ENCODE measurements at regions not wholly inside any gene's neighbourhood (a gene's known extent, or its start where the extent isn't known, plus 50 kb on each side); places are given as distances from the start of the nearest gene placed in this dataset.

DNA sequence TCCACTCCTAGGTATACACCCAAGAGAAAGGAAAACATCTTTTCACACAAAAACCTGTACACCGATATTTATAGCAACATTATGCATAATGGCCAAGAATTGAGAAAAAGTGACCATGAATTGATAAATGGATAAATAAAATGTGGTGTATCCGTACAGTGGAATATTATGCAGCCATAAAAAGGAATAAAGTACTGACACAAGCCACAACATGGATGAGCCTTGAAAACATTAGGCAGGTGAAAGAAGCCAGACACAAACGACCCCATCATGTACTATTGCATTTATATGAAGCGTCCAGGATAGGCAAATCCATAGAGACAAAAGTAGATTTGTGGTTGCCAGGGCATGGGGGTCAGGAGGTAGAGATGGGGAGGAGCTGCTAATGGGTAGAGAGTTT is 64.2 kb upstream of the SLC6A6 start:
- no peak for DNase-seq

DNA sequence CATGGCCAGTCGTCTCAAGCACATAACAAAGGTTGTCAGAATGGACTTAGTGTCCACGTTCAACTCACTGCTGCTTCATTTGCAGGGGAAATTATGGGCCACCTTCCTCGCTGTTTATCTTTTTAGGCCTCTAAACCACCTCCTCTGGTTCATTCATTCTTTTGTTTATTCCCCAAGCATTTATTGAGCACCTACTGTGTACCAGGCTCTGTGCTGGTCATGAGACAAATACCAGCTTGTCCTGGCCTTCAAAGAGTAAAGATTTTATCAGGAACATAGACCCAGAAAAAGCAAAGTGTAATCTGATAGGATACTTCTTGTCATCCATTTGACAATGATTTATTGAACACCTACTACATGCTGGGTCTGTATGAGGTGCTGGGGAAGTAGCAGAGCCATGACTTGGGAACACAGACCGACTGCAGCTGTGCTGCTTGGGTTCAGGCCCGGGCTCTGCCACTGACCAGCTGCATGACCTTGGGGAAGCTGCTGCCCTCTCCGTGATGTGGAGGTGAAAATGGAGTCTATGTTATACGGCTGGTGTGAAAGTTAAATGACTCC is 63.4 kb upstream of the SLC6A6 start:
- no peak for DNase-seq

DNA sequence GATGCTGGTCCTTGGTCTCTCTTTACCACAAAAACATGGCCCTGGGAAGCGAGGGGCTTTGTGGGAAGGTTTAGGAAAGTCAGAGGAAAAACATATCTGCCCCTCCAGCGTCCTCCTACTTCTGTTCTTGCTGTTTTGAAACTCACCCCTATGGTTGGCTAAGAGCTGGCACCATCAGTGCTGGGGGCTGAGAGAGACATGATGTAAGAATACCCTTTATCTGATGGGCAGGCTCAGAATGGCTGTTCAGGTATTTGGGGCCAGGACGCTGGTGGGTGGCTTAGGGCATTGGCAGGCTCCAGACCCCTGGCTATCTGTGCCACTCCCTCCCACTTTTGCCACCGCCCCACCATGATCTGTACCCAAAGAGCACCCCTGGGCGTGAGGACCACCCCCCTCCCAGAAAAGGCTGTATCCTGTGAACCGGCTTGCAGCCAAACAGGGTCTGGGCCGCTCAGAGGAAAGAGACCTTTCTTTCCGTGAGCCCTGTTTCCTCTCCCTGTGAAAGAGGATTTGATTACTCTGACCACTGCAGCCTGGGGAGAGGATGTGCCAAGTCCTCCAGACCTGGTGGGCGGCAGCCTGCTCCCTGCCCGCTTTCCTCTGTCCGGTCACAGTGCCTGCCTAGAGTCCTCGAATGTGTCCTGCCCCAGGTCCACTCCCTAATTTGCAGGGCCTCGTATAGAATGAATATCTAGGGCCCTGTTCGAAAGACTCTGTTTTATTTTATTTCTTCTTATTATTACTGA is 61.3 kb upstream of the SLC6A6 start:
- DNase-seq: no peak

DNA sequence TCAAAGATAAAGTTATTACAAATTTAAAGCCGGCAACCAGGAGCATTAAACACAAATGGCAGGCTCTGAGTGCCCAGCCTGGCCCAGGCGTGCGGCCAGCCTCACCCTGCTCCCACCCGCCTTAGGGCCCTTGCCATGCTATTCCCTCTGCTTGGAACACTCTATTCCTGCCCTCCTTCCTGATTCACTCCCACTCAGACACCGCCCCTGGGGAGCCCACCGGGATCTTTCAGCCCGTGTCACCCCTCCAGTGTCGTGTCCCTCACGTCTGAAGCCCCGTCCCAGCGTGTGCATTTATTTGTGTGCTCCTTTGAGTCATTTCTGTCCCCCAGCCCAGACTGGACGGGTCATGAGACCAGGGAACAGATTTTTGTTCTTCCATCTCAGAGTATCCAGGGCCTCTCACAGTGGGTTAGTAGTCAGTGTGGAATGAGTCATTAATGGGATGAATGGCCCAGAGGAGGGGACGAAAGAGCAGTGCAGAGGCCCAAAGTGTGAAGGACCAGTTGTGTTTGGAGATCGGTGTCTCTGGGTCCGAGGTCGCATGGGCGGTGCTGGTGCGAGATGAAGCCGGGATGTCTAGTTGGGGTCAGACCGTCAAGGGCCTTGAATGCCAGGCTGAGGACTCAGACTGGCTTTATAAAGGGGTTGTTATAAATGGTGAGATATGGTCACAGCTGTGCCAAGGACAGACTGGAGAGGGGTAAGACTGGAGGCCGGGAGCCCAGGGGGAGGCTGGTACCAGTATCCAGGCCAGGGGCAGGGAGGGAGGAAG is 58.9 kb upstream of the SLC6A6 start:
- no peak for DNase-seq

DNA sequence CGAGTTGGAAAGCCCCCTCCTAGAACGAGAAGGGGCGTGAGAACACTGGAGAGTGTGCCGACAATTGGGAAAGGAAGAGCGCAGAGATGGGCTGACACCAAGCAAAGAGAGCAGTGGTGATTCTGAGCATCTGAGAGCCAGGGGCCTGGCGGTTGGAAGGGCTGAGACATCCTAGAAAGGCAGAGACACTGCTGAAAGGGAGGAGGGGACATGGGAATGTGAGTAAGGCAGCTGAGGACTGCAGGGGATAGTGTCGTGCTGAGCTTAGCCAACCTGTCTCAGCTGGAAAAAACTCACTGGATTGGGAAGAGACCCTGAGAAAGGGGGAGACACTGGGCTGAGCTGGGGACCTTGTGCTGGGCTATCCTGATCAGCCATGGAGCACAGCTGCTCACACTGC is 58.1 kb upstream of the SLC6A6 start:
- no peak for DNase-seq

DNA sequence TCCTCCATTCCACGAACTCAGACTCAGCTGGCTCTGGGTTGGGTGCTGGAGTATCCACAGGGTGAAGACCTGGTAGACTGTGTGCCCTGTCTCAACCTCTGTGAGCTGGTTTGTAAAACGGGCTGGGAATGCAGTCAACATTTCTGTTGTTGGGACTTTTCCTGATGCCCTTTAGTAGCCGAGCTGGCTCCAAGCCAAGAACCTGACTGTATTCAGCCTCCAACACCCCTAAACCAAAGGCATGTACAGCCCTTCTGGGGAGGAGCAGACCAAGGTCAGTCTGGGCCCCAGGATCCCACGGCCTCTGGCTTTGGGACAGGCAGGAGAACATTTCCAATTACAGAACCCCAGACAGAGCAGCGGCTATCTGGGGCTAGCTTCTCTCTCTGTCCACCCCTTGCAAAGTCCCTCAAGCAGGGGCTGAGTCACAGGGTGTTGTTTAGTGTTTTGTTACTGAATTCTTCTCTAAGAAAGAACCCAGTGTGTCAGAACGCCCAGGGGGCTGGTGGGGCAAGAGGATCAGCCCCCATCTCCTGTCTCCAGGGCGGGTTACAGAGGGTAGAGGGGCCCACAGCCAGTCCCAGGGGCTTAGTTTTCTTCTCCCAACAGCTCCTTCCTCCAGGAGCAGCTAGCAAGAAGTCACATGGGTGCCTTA is 56.8 kb upstream of the SLC6A6 start:
- DNase-seq: no peak

DNA sequence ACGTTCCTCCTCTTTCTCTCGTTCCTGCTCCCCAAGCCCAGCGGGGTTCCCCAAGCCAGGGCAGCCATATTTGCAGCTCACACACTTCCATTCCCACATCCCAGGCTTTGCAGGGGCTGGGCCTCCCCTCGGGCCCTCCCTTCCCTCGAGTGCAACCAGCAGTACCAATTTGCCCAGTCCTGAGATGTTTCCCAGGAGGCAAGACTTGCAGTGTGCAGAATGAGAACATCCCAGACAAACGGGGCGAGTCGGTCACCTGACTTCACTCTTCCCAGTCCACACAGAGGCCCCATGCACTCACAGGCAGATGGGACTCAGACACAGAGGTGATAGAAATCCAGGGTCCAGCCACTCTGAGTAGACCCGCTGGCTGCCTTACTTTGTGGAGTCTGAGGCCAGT is 56.2 kb upstream of the SLC6A6 start:
- no peak for DNase-seq

DNA sequence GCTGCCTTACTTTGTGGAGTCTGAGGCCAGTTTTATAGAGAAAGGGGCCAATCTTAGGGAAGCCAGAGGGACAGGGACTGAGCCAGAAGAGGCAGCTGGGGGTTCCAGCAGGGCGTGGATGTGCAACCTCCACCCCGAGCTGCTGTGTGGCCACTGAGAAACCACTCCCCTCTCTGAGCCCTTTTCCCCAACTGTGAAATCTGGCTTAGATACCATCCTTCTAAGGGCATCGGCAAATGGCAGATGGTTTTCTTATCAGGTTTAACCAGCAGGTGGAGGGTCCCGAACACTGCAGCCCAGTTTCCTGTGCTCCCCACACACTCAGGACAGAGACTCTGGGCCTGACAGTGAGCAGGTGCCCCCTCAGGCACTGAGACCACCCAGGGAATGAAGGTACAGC is 55.8 kb upstream of the SLC6A6 start:
- DNase-seq: no peak

DNA sequence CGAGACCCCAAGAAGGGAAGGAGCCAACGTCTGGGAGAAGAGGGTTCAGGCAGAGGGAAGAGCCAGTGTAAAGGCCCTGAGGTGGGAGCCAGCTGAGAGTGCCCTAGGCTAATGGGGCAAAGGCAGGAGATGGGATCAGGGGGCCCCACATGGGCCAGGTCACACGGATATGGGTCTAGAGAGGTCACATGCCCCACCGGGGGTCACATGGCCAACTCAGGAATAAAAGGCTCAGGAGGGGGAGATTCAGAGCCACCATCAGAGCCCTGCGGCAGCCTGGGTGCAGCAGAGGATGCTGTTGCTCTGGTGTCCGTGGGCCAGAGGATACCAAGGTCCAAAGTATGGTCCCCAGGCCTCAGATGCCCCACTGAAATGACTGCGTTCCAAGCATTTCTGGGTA is 55.3 kb upstream of the SLC6A6 start:
- DNase-seq: no peak

DNA sequence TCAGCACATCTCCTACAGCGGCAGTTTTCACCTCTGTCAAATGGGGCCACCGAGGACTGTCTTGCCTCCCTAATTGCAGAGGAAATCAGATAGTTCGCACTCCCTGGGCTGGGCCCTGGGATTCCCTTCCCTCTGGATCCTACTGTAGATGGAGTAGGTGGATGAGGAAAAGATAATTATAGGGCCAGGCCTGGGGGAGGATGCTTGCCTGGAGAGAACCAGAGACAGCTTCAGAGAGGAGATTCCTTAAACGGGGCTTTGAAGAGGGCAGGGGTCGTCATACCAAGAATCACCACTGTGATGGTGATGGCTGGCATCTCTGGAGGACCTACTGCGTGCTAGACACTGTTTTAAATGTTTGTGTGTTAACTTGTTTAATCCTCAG is 50.8 kb upstream of the SLC6A6 start:
- no peak for DNase-seq

DNA sequence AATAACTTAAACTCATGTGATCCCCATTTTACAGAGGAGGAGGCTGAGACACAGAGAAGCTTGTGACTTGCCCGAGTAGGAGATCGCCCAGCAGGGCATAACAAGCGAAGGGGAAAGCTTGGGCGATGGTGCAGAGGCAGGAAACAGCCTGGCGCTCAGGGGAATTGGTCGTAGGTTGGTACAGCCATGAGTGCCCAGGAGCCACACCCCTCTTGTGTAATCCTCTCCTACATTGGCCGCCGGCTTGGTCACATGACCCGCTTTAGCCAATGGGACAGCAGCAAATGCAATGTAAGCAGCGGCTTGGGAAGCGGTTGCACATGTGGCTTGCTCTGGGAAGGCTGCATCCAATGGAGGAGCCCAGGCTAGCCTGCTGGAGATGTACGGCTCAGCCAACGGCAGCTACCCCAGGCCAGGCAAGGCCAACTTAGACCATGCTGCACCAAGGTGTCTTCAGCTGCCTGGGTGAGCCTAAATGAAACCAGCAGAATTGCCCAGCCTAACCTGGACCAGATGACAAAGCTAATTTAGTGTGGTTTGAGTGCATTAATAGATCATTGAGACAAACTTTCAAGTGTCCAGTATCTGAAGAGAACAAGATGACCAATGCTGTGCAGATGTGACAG is 50.3 kb upstream of the SLC6A6 start:
- DNase-seq: peak; percentile 64

All from occipital lobe (tissue), 1 donor.